ENCODE measurements at regions not wholly inside any gene's neighbourhood (a gene's known extent, or its start where the extent isn't known, plus 50 kb on each side); places are given as distances from the start of the nearest gene placed in this dataset.
"Not testable (repeated sequence)": the region's sequence is repeated elsewhere in the genome, so short reads cannot be mapped to it uniquely, and the experiment has no call there.

DNA sequence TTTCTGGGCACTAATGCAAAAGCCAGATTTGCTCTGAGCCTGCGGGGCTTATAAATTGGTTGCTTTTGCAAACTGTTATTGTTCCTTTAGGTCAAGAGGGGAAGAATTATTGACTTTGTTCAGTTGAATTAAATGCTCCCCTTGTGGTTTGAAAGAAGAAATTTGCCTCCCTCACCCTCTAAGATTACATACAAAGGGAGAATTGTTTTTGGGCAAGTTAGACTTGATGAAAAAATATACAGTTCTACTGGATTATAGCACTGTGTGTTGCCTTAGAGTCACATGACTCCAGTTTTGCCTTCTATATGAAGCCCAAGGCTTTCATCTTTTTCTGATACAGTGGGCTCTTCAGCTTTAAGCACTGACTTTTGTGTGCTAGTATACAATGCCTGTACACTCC is 1265.8 kb upstream of the LRRTM3 start:
- Mint-ChIP-seq H3K27ac (no peak overlapping the region), H3K4me3 (no peak overlapping the region), H3K9me3 (peaks cover 0 to 30% (median 17%) of the 10 kb centered on the region in 5 donors), H3K27me3 (no peaks in the 10 kb centered on the region), H3K4me1 (no peaks in the 10 kb centered on the region), H3K36me3 (no peaks in the 10 kb centered on the region)
- H3K4me1 ChIP-seq (ENCODE audit: insufficient read depth, low read length): no peaks in the 10 kb centered on the region
- H3K27ac ChIP-seq (ENCODE audit: low read depth, low read length): no peak overlapping the region
- ChIA-PET CTCF (no interaction called here), POLR2A (no interaction called here)
- no peaks in the 10 kb centered on the region for H3K27me3 ChIP-seq (ENCODE audit: insufficient read depth, low read length, poor library complexity, severe bottlenecking)
- no peaks in the 10 kb centered on the region for H3K36me3 ChIP-seq (ENCODE audit: insufficient read depth, low read length)
- H3K9me3 ChIP-seq (ENCODE audit: low read length): no peaks in the 10 kb centered on the region
- DNase-seq: no peak
- no peak overlapping the region for H3K4me3 ChIP-seq (ENCODE audit: low read length)

DNA sequence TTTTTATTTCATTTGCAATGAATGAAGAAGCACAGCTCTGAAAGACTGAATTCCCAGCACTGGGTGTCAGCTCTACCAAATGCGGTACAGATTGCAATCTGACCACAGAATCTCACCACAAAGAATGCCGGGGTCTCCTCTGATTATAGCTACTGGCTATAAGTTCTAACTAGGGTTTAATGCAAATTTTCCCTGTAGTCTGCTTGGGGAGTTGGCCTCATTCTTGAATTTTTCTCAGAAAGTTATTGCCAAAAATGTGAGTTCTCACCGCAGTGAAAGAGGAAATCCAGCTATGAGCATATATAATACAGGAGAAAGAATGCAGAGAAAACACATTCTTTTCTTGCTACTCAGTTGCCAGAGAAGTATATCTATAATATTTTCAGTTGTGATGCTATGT is 1255.7 kb upstream of the LRRTM3 start:
- no peaks in the 10 kb centered on the region for H3K4me1 Mint-ChIP-seq
- peaks cover 4 to 26% (median 16%) of the 10 kb centered on the region in 5 donors for H3K9me3 Mint-ChIP-seq
- H3K36me3 ChIP-seq (ENCODE audit: insufficient read depth, low read length): no peaks in the 10 kb centered on the region
- H3K4me3 ChIP-seq (ENCODE audit: low read length): no peak overlapping the region
- H3K4me3 Mint-ChIP-seq: no peak overlapping the region
- ChIA-PET CTCF (no interaction called here), POLR2A (no interaction called here)
- no peak overlapping the region for H3K27ac Mint-ChIP-seq
- no peaks in the 10 kb centered on the region for H3K4me1 ChIP-seq (ENCODE audit: insufficient read depth, low read length)
- H3K9me3 ChIP-seq (ENCODE audit: low read length): peaks cover 4% of the 10 kb centered on the region
- no peak overlapping the region for H3K27ac ChIP-seq (ENCODE audit: low read depth, low read length)
- DNase-seq: no peak
- no peaks in the 10 kb centered on the region for H3K36me3 Mint-ChIP-seq
- no peaks in the 10 kb centered on the region for H3K27me3 ChIP-seq (ENCODE audit: insufficient read depth, low read length, poor library complexity, severe bottlenecking)
- no peaks in the 10 kb centered on the region for H3K27me3 Mint-ChIP-seq

DNA sequence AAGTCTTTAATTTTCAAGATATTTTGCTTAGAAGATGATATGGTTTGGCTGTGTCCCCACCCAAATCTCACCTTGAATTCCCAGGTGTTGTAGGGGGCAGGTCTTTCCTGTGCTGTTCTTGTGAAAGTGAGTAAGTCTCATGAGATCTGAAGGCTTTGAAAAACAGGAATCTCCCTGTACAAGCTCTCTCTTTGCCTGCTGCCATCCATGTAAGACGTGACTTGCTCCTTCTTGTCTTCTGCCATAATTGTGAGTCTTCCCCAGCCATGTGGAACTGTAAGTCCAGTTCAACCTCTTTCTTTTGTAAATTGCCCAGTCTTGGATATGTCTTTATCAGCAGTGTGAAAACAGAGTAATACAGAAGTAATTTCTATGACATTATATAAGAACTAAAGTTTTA is 1255.2 kb upstream of the LRRTM3 start:
- H3K36me3 ChIP-seq (ENCODE audit: insufficient read depth, low read length); POLR2A ChIA-PET; H3K4me3 Mint-ChIP-seq; H3K4me3 ChIP-seq (ENCODE audit: low read length); H3K9me3 ChIP-seq (ENCODE audit: low read length); CTCF ChIA-PET; H3K27ac ChIP-seq (ENCODE audit: low read depth, low read length); H3K4me1 ChIP-seq (ENCODE audit: insufficient read depth, low read length); H3K36me3 Mint-ChIP-seq; H3K27ac Mint-ChIP-seq; H3K27me3 ChIP-seq (ENCODE audit: insufficient read depth, low read length, poor library complexity, severe bottlenecking); H3K4me1 Mint-ChIP-seq; H3K27me3 Mint-ChIP-seq; DNase-seq: not testable (repeated sequence)
- peaks cover 4 to 24% (median 16%) of the 10 kb centered on the region in 5 donors for H3K9me3 Mint-ChIP-seq

DNA sequence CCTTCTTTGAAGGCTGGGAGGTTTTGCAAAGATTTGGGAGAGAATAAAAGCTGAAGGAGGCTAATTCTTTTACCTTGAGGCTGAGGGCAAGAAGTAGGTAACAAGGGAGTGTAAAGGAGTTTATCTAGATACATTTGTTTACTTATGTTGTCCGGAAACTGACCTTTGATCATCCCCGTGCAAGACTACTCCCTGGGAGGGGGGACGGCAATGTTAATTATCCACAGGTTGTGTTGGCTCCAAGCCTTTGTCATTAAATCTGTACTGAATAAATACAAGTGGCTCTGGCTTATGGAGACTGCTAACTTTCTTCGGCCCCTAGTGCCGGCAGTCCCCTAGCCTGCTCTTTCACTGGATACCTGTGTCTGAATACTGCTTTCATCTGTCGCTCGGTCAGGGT is 1250.6 kb upstream of the LRRTM3 start:
- no peaks in the 10 kb centered on the region for H3K9me3 ChIP-seq (ENCODE audit: low read length)
- ChIA-PET CTCF (no interaction called here), POLR2A (no interaction called here)
- DNase-seq: no peak
- Mint-ChIP-seq H3K4me3 (no peak overlapping the region), H3K36me3 (no peaks in the 10 kb centered on the region), H3K27me3 (no peaks in the 10 kb centered on the region), H3K27ac (no peak overlapping the region), H3K9me3 (peaks cover 4 to 30% (median 12%) of the 10 kb centered on the region in 5 donors), H3K4me1 (no peaks in the 10 kb centered on the region)
- H3K36me3 ChIP-seq (ENCODE audit: insufficient read depth, low read length): no peaks in the 10 kb centered on the region
- H3K4me3 ChIP-seq (ENCODE audit: low read length): no peak overlapping the region
- H3K27me3 ChIP-seq (ENCODE audit: insufficient read depth, low read length, poor library complexity, severe bottlenecking): no peaks in the 10 kb centered on the region
- H3K4me1 ChIP-seq (ENCODE audit: insufficient read depth, low read length): no peaks in the 10 kb centered on the region
- H3K27ac ChIP-seq (ENCODE audit: low read depth, low read length): no peak overlapping the region

DNA sequence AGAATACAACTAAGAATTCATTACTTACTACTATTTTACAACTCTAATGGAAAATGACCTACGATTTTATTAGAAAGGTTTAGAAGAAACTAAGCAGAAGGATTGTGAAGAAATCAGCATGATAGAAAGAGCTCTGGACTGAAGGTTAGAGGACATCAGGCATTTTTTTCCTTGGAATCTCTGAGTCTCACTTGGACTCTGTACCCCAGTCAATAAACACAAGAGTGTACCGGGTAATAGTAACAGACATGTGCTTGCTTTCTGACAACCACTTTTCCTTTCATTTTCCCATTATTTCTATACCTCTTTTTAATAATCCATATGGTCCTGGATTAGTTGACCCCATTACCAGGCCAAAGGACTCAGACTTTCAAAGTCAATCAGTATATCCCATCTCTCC is 1240.9 kb upstream of the LRRTM3 start:
- Histone ChIP-seq H3K4me1 (ENCODE audit: insufficient read depth, low read length) (no peaks in the 10 kb centered on the region), H3K36me3 (ENCODE audit: insufficient read depth, low read length) (no peaks in the 10 kb centered on the region), H3K27ac (ENCODE audit: low read depth, low read length) (no peak overlapping the region), H3K4me3 (ENCODE audit: low read length) (no peak overlapping the region), H3K9me3 (ENCODE audit: low read length) (no peaks in the 10 kb centered on the region), H3K27me3 (ENCODE audit: insufficient read depth, low read length, poor library complexity, severe bottlenecking) (no peaks in the 10 kb centered on the region)
- H3K4me1 Mint-ChIP-seq: no peaks in the 10 kb centered on the region
- peaks cover 0 to 26% (median 6%) of the 10 kb centered on the region in 5 donors for H3K9me3 Mint-ChIP-seq
- no peak overlapping the region for H3K4me3 Mint-ChIP-seq
- no peak for DNase-seq
- POLR2A ChIA-PET: no interaction called here
- no peak overlapping the region for H3K27ac Mint-ChIP-seq
- no peaks in the 10 kb centered on the region for H3K27me3 Mint-ChIP-seq
- no peaks in the 10 kb centered on the region for H3K36me3 Mint-ChIP-seq
- CTCF ChIA-PET: no interaction called here

DNA sequence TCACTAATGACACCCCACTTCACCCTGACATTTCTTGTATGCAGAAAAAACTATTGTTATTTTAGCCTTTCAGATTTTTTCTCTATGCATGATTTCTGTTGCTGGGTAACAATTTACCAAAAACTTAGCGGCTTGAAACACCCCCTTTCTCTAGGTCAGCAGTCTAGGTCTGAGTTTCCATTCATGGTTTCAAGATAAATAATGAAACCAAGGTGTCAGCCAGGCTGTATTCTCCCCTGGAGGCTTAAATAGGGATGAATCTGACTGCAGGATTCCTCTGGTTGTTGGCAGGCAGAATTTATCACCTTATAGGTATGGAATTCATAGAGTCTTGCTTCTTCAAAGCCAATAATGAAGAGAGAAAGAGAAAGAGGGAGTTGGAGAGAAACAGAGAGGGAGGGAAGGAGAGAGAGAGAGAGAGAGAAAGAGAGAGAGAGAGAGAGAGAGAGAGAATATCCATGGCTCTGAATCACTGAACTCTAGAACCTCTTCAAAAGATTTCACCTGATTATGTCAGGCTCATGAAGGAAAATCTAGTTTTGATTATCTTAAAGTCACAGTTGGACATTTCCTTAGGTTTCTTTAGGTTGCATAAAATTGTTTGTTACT is 1224.6 kb upstream of the LRRTM3 start:
- POLR2A ChIA-PET: no interaction called here
- Mint-ChIP-seq H3K27me3 (no peaks in the 10 kb centered on the region), H3K36me3 (no peaks in the 10 kb centered on the region), H3K4me3 (no peak overlapping the region), H3K27ac (no peak overlapping the region), H3K9me3 (peaks cover 3 to 36% (median 11%) of the 10 kb centered on the region in 5 donors), H3K4me1 (no peaks in the 10 kb centered on the region)
- Histone ChIP-seq H3K27ac (ENCODE audit: low read depth, low read length) (no peak overlapping the region), H3K27me3 (ENCODE audit: insufficient read depth, low read length, poor library complexity, severe bottlenecking) (no peaks in the 10 kb centered on the region), H3K4me3 (ENCODE audit: low read length) (no peak overlapping the region), H3K9me3 (ENCODE audit: low read length) (no peaks in the 10 kb centered on the region), H3K36me3 (ENCODE audit: insufficient read depth, low read length) (no peaks in the 10 kb centered on the region), H3K4me1 (ENCODE audit: insufficient read depth, low read length) (no peaks in the 10 kb centered on the region)
- CTCF ChIA-PET: no interaction called here
- no peak for DNase-seq

DNA sequence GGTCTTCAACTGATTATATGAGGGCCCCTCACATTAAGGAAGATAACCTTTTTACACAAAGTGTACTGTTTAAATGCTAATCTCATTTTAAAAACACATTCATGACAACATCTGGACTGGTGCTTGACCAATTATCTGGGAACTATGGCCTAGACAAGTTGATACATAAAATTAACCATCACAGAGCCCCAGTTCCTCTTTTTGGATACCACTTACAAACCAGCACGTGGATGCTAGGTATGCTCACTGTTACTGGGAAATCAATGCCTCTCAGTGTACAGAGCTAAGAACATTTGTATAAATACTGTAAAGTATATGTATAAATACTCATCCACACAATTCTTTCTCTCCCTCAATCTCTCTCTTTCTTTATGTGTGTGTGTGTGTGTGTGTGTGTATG is 1217.8 kb upstream of the LRRTM3 start:
- Mint-ChIP-seq H3K27ac (no peak overlapping the region), H3K4me3 (no peak overlapping the region), H3K9me3 (peaks cover 0 to 25% (median 3%) of the 10 kb centered on the region in 5 donors), H3K27me3 (no peaks in the 10 kb centered on the region), H3K36me3 (no peaks in the 10 kb centered on the region), H3K4me1 (no peaks in the 10 kb centered on the region)
- POLR2A ChIA-PET: no interaction called here
- no peaks in the 10 kb centered on the region for H3K4me1 ChIP-seq (ENCODE audit: insufficient read depth, low read length)
- H3K27me3 ChIP-seq (ENCODE audit: insufficient read depth, low read length, poor library complexity, severe bottlenecking): no peaks in the 10 kb centered on the region
- CTCF ChIA-PET: no interaction called here
- DNase-seq: no peak
- H3K4me3 ChIP-seq (ENCODE audit: low read length): no peak overlapping the region
- no peaks in the 10 kb centered on the region for H3K36me3 ChIP-seq (ENCODE audit: insufficient read depth, low read length)
- no peak overlapping the region for H3K27ac ChIP-seq (ENCODE audit: low read depth, low read length)
- no peaks in the 10 kb centered on the region for H3K9me3 ChIP-seq (ENCODE audit: low read length)

DNA sequence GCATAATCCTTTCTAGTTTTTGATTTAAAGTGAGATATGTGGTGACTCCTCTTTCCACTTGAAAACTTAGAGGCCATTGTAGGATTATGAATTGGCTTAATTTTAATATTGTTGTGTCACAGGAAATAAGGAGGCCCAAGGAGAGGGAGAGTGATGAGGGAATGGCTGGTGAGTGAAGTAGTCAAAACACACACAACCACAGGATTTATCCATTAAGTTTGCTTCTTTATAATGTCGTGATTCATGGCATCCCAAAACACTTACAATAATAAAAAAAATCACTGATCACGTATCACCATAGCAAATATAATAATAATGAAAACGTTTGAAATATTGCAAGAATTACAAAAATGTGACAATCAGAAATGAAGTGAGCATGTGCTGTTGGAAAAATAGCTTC is 1215.5 kb upstream of the LRRTM3 start:
- Histone ChIP-seq H3K27me3 (ENCODE audit: insufficient read depth, low read length, poor library complexity, severe bottlenecking) (no peaks in the 10 kb centered on the region), H3K4me1 (ENCODE audit: insufficient read depth, low read length) (no peaks in the 10 kb centered on the region), H3K9me3 (ENCODE audit: low read length) (no peaks in the 10 kb centered on the region), H3K27ac (ENCODE audit: low read depth, low read length) (no peak overlapping the region), H3K4me3 (ENCODE audit: low read length) (no peak overlapping the region), H3K36me3 (ENCODE audit: insufficient read depth, low read length) (no peaks in the 10 kb centered on the region)
- no peaks in the 10 kb centered on the region for H3K4me1 Mint-ChIP-seq
- ChIA-PET POLR2A (no interaction called here), CTCF (no interaction called here)
- H3K27me3 Mint-ChIP-seq: no peaks in the 10 kb centered on the region
- H3K9me3 Mint-ChIP-seq: peaks cover 0 to 19% (median 3%) of the 10 kb centered on the region in 5 donors
- DNase-seq: no peak
- no peak overlapping the region for H3K27ac Mint-ChIP-seq
- H3K4me3 Mint-ChIP-seq: no peak overlapping the region
- no peaks in the 10 kb centered on the region for H3K36me3 Mint-ChIP-seq

DNA sequence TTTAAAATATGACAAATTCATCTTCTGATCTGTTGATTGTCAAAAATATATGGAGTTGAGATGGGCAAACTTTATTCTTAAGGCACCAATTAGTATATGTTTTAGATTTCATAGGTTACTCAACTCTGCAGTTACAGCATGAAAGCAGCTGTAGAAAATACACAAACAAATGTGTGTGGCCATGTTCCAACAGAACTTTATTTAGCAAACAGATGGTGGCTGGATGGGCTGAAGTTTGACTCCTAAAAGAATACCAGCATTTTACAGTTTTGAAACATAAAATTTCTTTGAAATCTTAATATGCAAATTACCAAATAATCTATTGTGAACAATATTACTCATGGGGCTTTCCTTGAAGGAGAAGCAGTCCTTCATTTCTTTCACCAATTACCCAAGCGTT is 1206.0 kb upstream of the LRRTM3 start:
- ChIA-PET POLR2A (no interaction called here), CTCF (no interaction called here)
- no peak for DNase-seq
- Histone ChIP-seq H3K9me3 (ENCODE audit: low read length) (no peaks in the 10 kb centered on the region), H3K4me1 (ENCODE audit: insufficient read depth, low read length) (no peaks in the 10 kb centered on the region), H3K36me3 (ENCODE audit: insufficient read depth, low read length) (no peaks in the 10 kb centered on the region), H3K27me3 (ENCODE audit: insufficient read depth, low read length, poor library complexity, severe bottlenecking) (no peaks in the 10 kb centered on the region), H3K27ac (ENCODE audit: low read depth, low read length) (no peak overlapping the region), H3K4me3 (ENCODE audit: low read length) (no peak overlapping the region)
- H3K9me3 Mint-ChIP-seq: peaks cover 2 to 30% (median 9%) of the 10 kb centered on the region in 5 donors
- no peaks in the 10 kb centered on the region for H3K4me1 Mint-ChIP-seq
- H3K4me3 Mint-ChIP-seq: no peak overlapping the region
- no peak overlapping the region for H3K27ac Mint-ChIP-seq
- H3K27me3 Mint-ChIP-seq: peaks cover 0 to 3% of the 10 kb centered on the region in 2 donors
- H3K36me3 Mint-ChIP-seq: no peaks in the 10 kb centered on the region

All from CD8-positive, alpha-beta memory T cell (primary cell).